Ishikawa (cell line): ENCODE measurements at regions not wholly inside any gene's neighbourhood (a gene's known extent, or its start where the extent isn't known, plus 50 kb on each side); places are given as distances from the start of the nearest gene placed in this dataset.

ENCODE experiments used
- CEBPB ChIP-seq: IDR thresholded peaks from 2 replicates; pipeline ENCODE4 v1.6.1; 2012
- CREB1 ChIP-seq: IDR thresholded peaks from 2 replicates; pipeline ENCODE4 v1.6.1; 2012; ENCODE audit warnings: low read depth
- EGR1 ChIP-seq: IDR thresholded peaks from 2 replicates; pipeline ENCODE4 v1.6.1; 2012
- EP300 ChIP-seq: IDR thresholded peaks from 2 replicates; pipeline ENCODE4 v1.6.1; 2012; ENCODE audit warnings: borderline replicate concordance
- FOXM1 ChIP-seq: IDR thresholded peaks from 2 replicates; pipeline ENCODE4 v1.6.1; 2012; ENCODE audit warnings: low read depth, borderline replicate concordance
- NFIC ChIP-seq: IDR thresholded peaks from 2 replicates; pipeline ENCODE4 v1.6.1; 2012
- RAD21 ChIP-seq: IDR thresholded peaks from 2 replicates; pipeline ENCODE4 v1.6.1; 2012; ENCODE audit warnings: low read depth
- REST ChIP-seq: IDR thresholded peaks from 2 replicates; pipeline ENCODE4 v1.6.1; 2012; ENCODE audit warnings: low read depth, mild to moderate bottlenecking
- TAF1 ChIP-seq: IDR thresholded peaks from 2 replicates; pipeline ENCODE4 v1.6.1; 2012; ENCODE audit warnings: low read depth, mild to moderate bottlenecking
- TCF12 ChIP-seq: IDR thresholded peaks from 2 replicates; pipeline ENCODE4 v1.6.1; 2012; ENCODE audit warnings: low read depth
- TEAD4 ChIP-seq: IDR thresholded peaks from 2 replicates; pipeline ENCODE4 v1.6.1; 2012
- YY1 ChIP-seq: IDR thresholded peaks from 2 replicates; pipeline ENCODE4 v1.6.1; 2012; ENCODE audit warnings: low read depth
- ZBTB7A ChIP-seq: IDR thresholded peaks from 2 replicates; pipeline ENCODE4 v1.6.1; 2012; ENCODE audit warnings: low read depth
- TF ChIP-seq, protein P1 (sequence below): IDR thresholded peaks from 2 replicates; pipeline ENCODE4 v1.6.1; 2012
- TF ChIP-seq, protein P2 (sequence below): IDR thresholded peaks from 2 replicates; pipeline ENCODE4 v1.6.1; 2012

- no peak for TF ChIP-seq TCF12
- no peak for TF ChIP-seq REST
- no peak for TF ChIP-seq TAF1
- no peak for TF ChIP-seq RAD21
- TF ChIP-seq, protein P1, sequence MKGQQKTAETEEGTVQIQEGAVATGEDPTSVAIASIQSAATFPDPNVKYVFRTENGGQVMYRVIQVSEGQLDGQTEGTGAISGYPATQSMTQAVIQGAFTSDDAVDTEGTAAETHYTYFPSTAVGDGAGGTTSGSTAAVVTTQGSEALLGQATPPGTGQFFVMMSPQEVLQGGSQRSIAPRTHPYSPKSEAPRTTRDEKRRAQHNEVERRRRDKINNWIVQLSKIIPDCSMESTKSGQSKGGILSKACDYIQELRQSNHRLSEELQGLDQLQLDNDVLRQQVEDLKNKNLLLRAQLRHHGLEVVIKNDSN: no peak
- TF ChIP-seq, protein P2, sequence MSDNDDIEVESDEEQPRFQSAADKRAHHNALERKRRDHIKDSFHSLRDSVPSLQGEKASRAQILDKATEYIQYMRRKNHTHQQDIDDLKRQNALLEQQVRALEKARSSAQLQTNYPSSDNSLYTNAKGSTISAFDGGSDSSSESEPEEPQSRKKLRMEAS: no peak
- no peak for TF ChIP-seq ZBTB7A
- no peak for TF ChIP-seq EGR1
- no peak for TF ChIP-seq CREB1
- no peak for TF ChIP-seq TEAD4
- TF ChIP-seq FOXM1: no peak
- TF ChIP-seq NFIC: no peak
- no peak for TF ChIP-seq CEBPB
- TF ChIP-seq EP300: no peak
- no peak for TF ChIP-seq YY1
These were observed 85.5 kb upstream of the GPM6B start for GRCh38 chrX:13902406-13902805.

DNA sequence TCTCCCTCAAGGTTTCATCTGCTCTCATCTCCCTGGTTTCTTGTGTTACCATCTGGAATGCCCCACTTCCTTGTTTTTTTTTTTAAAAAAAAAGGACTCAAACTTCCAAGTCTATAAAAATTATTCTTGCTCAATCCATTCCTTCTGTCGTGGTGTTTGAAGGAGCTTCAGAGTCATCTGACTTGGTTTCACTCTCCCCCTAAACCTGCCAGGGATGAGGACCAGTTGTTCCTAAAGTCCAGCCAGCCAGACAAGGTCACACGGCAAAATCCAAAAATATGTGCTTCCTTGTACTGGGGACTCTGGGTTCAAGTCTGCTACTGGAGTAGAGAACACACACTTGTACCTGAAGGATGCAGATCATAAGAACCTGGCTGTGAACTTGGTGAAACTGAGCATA, 84.5 kb upstream of the GPM6B start:
- TF ChIP-seq TCF12 (no peak), EGR1 (no peak), TEAD4 (no peak), EP300 (no peak), CEBPB (no peak), ZBTB7A (no peak), REST (no peak), NFIC (no peak), CREB1 (no peak), FOXM1 (no peak), RAD21 (no peak), YY1 (no peak), TAF1 (no peak)
- TF ChIP-seq, protein P1: no peak
- TF ChIP-seq, protein P2: no peak

DNA sequence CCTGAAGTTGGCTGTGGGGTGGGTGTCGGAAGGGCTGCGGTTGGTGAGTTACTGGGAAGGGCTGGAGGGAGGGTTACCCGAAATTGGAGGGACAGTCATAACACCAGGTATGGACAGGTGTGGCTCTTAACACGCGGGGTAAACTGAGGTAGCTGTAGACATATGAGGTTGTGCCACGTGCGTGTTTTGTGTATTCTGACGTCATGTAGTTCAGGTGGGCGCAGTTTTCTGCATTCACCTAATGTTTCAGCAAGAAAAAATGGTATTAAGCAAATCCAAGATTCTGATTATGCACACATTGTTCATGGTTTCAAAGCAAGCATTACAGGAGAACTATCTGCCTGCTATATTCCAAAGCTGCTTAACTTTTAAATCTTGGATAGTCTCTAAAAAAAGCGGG, 83.5 kb upstream of the GPM6B start:
- no peak for TF ChIP-seq TEAD4
- no peak for TF ChIP-seq CEBPB

- TF ChIP-seq ZBTB7A: no peak
- no peak for TF ChIP-seq YY1
- TF ChIP-seq NFIC: peak; percentile 86
- no peak for TF ChIP-seq TCF12
- TF ChIP-seq REST: no peak
- 0 out of 2 replicates have a peak, but pooled peaks have one; percentile 29 for TF ChIP-seq TEAD4
- TF ChIP-seq, protein P2: no peak
- TF ChIP-seq RAD21: no peak
- peak; percentile 89 for TF ChIP-seq CEBPB
- TF ChIP-seq TAF1: no peak
- TF ChIP-seq FOXM1: no peak
- TF ChIP-seq, protein P1: no peak
- TF ChIP-seq EP300: peak; percentile 15; the same call in 1 of the 2 replicates
- TF ChIP-seq EGR1: no peak
- TF ChIP-seq CREB1: no peak
These were observed 82.7 kb upstream of the GPM6B start for GRCh38 chrX:13899607-13900006.
